Eye (tissue), 1 donor: ENCODE measurements at regions not wholly inside any gene's neighbourhood (a gene's known extent, or its start where the extent isn't known, plus 50 kb on each side); places are given as distances from the start of the nearest gene placed in this dataset.
A peak's percentile ranks its signal among the peaks of the same experiment; 100 is the strongest.

Source experiments
- DNase-seq: peaks from one replicate; pipeline ENCODE4 v3.0.0-alpha.2; 2015

- no peak for DNase-seq
These were observed 715.0 kb upstream of the CELF2 start for GRCh38 chr10:10302689-10303088.

- DNase-seq, result no peak
These were observed 710.6 kb upstream of the CELF2 start for GRCh38 chr10:10307036-10307435.

GRCh38 chr10:10307551-10307950 lies 710.1 kb upstream of the CELF2 start:
- DNase-seq, result no peak

DNA sequence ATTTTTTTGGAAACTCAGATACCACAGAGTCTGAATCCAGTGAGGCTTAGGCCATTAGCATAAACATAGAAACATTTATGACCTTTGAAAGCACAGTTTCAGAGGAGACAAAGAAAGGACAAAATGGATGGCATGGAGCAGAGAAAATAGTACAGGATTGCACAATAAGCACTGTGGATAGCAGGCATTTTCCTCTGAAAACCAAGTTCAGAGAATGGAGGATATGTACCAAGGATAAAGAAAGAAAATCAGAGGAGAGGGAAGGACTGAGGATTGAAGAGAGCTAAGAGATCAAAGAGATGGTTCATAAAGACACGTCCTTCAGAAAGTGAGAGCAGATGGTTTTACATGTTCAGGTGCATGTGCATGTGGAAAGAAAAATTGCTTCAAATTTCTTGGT lies 707.2 kb upstream of the CELF2 start:
- no peak for DNase-seq

- DNase-seq, result no peak
These were observed 705.7 kb upstream of the CELF2 start for GRCh38 chr10:10311966-10312365.

DNA sequence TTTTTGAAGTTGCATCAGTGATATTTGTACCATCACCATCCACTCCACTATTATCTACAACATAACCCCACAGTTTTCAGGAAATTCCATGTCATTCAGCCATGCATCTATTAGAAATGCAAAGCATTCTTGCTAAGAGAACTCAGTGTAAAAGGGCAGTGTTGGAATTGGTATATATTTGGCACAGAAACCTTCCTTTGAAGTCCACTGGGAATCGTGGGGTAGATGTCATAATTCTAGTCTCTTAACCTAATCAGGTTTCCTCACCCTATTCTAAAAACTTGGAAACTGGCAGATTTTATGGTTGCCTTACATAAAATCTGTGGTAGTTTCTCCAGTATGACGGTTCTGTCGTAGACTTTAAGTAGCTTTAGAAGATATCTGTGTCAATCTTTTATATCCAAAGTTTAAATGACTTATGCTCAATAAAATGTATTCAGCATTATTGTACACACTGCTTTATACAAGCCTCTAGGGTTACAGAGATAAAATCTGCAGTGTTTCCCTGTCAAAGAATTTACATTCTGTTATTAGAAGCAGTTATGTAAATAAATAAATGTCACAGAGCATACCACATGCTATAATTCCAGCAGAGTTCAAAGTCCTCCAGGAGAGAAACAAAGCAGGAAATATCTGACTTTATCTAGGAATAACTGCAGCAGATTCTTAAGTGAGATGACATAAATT lies 704.4 kb upstream of the CELF2 start:
- no peak for DNase-seq

- no peak for DNase-seq
These were observed 703.0 kb upstream of the CELF2 start for GRCh38 chr10:10314626-10315025.

DNA sequence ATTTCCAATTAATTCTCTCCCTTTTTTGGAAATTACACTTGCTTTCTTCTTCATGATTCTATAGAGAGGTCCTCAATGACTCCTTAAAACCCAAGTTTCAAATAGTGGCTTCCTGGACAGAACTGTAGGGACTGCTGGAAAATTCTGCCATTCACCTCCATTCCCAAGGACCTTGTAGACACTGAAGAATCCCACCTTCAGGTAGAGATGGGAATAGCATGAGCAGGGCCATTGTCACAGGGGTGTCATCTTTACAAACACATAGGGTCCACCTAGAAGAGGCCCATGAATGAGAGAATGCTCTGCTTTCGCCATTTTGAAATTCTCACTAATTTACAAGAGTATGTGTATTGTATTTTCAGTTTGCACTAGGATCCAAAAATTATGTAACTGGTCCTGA lies 701.7 kb upstream of the CELF2 start:
- no peak for DNase-seq

DNA sequence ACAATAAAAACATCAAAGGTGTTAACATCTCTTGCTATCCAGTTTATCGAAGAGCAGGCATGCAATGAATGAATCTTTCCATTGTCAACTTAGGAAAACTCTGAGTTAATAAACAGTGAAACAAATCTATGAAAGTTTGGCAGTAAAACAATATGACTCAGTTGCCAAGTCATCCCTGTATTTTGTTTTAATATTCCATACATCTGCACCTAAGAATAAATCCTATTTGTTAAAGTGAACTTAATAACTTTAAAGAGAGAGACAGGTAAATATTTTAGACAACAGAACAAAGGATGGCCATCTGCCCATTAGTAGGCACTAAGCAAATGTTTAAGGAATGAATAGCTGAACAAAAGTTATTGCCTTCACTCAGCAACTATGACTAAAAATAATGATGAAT lies 700.5 kb upstream of the CELF2 start:
- no peak for DNase-seq

GRCh38 chr10:10318856-10319255 lies 698.8 kb upstream of the CELF2 start:
- no peak for DNase-seq

GRCh38 chr10:10320956-10321355 lies 696.7 kb upstream of the CELF2 start:
- no peak for DNase-seq

DNA sequence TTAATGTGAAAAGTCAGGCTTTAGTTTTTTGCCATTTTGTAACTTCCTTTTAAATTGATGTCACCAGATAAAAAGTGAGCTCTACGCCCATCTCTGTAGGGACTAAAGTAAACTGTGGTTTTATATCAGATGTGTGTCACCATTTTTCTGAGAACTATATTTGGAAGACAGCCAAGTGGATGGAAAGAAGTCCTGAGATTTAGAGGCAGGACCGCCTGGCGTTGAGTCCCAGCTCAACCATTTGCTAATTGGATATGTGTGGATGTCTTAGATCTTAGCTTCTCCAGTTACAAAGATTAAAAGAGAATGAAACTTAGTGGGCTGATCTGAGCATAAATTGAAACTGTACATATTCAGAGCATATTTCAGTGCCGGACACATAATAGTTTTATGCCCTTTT lies 691.6 kb upstream of the CELF2 start:
- no peak for DNase-seq

- no peak for DNase-seq
These were observed 689.7 kb upstream of the CELF2 start for GRCh38 chr10:10327934-10328333.

DNA sequence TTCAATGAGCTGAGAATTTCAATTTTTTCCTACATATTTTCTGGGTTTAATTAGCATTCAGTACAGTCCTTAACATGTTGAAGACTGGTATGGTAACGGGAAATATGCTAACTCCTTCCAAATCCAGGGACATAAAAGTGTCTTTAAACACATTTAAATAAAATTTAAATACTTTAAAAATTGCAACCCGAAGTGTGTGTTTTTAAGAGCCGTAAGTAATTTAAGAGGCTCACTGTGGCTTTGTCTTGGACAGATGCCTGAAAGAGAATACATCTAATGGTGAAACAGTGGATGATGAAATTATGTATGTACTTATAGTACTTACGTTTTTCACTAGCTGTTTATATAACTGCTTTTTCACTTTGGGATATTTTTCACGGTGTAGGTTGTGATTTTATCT lies 687.3 kb upstream of the CELF2 start:
- peak; percentile 18 for DNase-seq

DNA sequence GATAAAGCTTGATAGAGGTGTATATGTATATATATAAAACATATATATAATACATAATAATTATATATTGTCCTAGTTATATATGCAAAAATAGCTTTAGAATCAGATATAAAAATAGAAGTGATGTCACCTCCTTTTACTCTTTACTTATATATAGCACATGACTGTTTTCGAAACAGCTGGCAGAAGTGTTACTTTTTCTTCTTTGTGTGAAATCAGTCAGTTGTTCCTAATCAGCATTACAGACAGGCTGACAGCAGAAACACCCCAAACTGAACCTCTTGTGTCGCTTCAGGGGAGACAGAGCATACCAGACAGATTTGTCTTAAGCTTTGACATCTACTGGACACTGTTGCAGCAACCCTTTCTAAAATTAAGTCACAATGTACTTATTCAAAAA lies 684.9 kb upstream of the CELF2 start:
- DNase-seq, result peak; percentile 63

GRCh38 chr10:10333622-10334021 lies 684.0 kb upstream of the CELF2 start:
- DNase-seq, result no peak

DNA sequence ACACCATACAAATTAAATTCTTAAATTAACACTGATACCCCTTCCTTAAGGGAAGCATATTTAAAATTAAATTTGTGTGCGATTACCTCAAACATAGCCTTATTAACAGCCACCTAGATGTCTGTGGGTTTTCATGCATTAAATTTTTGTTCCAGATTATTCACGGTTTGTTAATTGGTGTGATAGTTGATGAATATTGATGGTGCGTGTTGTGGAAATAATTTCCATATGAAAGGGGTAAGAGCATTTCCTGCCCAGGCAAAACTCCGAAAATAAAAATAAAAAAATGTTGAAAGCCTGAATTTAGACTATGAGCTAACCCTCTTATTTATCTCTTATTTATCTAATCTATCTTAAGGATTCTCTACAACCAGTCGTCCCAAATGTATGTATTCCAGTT lies 679.3 kb upstream of the CELF2 start:
- peak; percentile 67 for DNase-seq

- DNase-seq, result peak; percentile 30
These were observed 671.1 kb upstream of the CELF2 start for GRCh38 chr10:10346390-10347150.

DNA sequence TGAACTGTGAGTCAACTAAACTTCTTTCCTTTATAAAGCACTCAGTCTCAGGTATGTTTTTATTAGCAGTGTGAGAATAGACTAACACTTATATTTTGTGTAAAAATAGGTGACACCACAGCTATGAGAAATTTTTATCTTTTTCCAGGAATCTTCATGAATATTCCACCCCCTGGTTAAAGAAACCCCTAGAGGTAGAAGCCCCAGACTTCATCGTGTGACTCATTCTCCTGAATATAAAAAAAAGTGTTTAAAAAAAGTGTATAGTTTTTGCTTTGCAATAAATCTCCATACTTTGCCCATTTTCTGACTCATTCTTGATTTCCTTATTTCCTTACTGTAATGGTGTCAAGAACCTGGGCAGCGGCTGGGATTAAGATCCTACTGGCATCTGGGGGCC lies 667.6 kb upstream of the CELF2 start:
- no peak for DNase-seq

- DNase-seq, result no peak
These were observed 666.2 kb upstream of the CELF2 start for GRCh38 chr10:10351451-10351850.

GRCh38 chr10:10353326-10353868 lies 664.3 kb upstream of the CELF2 start:
- DNase-seq, result peak; percentile 57

- DNase-seq, result no peak
These were observed 658.4 kb upstream of the CELF2 start for GRCh38 chr10:10359263-10359662.

DNA sequence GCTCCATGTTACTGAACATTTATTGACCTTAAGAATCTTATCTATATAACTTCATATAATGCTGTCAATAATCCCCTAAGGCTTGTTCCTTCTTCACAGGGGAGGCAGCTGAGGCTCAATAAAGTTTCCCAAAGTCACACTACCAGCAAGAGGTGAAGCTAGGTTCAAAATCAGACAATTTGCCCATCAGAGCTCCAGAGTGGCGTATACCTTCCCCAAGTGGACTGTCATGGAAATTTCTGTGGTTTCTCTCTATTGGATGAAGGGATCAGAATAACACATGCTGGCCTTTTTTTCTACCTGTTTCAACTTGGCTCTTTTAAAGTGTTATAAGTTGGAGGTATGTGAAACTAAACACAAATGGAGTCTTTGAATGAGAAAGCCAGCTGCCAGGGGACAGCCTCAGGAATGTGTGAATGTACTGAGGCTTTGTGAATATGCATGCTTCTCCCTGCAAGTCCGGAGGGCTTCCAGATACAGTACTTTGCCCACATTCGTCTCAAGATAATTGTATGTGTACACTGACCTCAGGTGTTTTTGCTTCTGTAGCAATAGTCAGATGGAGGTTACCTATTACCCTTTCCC lies 656.3 kb upstream of the CELF2 start:
- no peak for DNase-seq

DNA sequence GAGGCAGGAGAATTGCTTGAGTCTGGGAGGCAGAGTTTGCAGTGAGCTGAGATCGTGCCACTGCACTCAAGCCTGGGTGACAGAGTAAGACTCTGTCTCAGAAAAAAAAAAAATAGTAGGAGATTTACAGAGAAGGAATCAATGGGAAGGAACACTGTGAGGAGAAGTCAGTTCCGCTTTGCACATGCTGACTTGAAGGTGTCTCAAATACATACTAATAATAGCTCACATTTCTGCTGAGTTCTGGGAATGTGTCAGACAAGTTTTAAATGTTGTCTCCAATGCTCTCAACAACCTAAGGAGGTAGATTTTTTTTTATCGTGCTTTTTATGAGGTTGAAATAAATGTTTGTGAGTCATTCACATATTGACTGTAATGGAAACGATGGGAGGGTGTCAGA lies 654.9 kb upstream of the CELF2 start:
- DNase-seq, result no peak
